ENCODE measurements at regions not wholly inside any gene's neighbourhood (a gene's known extent, or its start where the extent isn't known, plus 50 kb on each side); places are given as distances from the start of the nearest gene placed in this dataset.
"Not testable (repeated sequence)": the region's sequence is repeated elsewhere in the genome, so short reads cannot be mapped to it uniquely, and the experiment has no call there.

- H3K27me3 Mint-ChIP-seq (ENCODE audit: low read depth in 3 of 3), result peaks cover 7 to 12% (median 12%) of the 10 kb centered on the region in 3 donors
- no peak overlapping the region for H3K4me3 Mint-ChIP-seq
- H3K4me1 Mint-ChIP-seq, result peaks cover under 1% of the 10 kb centered on the region in 2 donors
- DNase-seq, result no peak
- no peaks in the 10 kb centered on the region for H3K9me3 Mint-ChIP-seq
- no peaks in the 10 kb centered on the region for H3K36me3 Mint-ChIP-seq
- no peak overlapping the region for H3K27ac Mint-ChIP-seq
These were observed 179.2 kb upstream of the RTL1 start for GRCh38 chr14:101082436-101083384.

- no peak overlapping the region for H3K4me3 Mint-ChIP-seq
- H3K36me3 Mint-ChIP-seq, result no peaks in the 10 kb centered on the region
- no peaks in the 10 kb centered on the region for H3K9me3 Mint-ChIP-seq
- no peak overlapping the region for H3K27ac Mint-ChIP-seq
- no peak for DNase-seq
- H3K27me3 Mint-ChIP-seq (ENCODE audit: low read depth in 3 of 3), result peaks cover 2 to 12% (median 5%) of the 10 kb centered on the region in 3 donors
- no peaks in the 10 kb centered on the region for H3K4me1 Mint-ChIP-seq
These were observed 180.3 kb upstream of the RTL1 start for GRCh38 chr14:101083564-101084435.

- Mint-ChIP-seq H3K27me3 (ENCODE audit: low read depth in 3 of 3) (peaks cover 2 to 10% (median 8%) of the 10 kb centered on the region in 3 donors), H3K27ac (no peak overlapping the region), H3K36me3 (no peaks in the 10 kb centered on the region)
These were observed 180.9 kb upstream of the RTL1 start for GRCh38 chr14:101084436-101084826.

GRCh38 chr14:101086926-101087325 is 183.4 kb upstream of the RTL1 start:
- Mint-ChIP-seq H3K4me1 (no peaks in the 10 kb centered on the region), H3K9me3 (no peaks in the 10 kb centered on the region), H3K27ac (no peak overlapping the region), H3K27me3 (ENCODE audit: low read depth in 3 of 3) (peaks cover 2 to 8% (median 7%) of the 10 kb centered on the region in 3 donors), H3K4me3 (no peak overlapping the region), H3K36me3 (no peaks in the 10 kb centered on the region)
- no peak for DNase-seq

More at GRCh38 chr14:101084436-101084826, 180.9 kb upstream of the RTL1 start:
- no peak for DNase-seq
- Mint-ChIP-seq H3K4me1 (no peaks in the 10 kb centered on the region), H3K4me3 (no peak overlapping the region), H3K9me3 (no peaks in the 10 kb centered on the region)

- peaks cover 3 to 7% (median 7%) of the 10 kb centered on the region in 3 donors for H3K27me3 Mint-ChIP-seq (ENCODE audit: low read depth in 3 of 3)
- H3K4me1 Mint-ChIP-seq, result no peaks in the 10 kb centered on the region
- H3K27ac Mint-ChIP-seq, result no peak overlapping the region
- DNase-seq, result no peak
- no peaks in the 10 kb centered on the region for H3K36me3 Mint-ChIP-seq
- H3K4me3 Mint-ChIP-seq, result no peak overlapping the region
- H3K9me3 Mint-ChIP-seq, result no peaks in the 10 kb centered on the region
These were observed 184.3 kb upstream of the RTL1 start for GRCh38 chr14:101087614-101088394.

- Mint-ChIP-seq H3K27ac (no peak overlapping the region), H3K4me3 (no peak overlapping the region), H3K4me1 (no peaks in the 10 kb centered on the region), H3K9me3 (no peaks in the 10 kb centered on the region), H3K36me3 (no peaks in the 10 kb centered on the region), H3K27me3 (ENCODE audit: low read depth in 3 of 3) (peaks cover 7 to 9% (median 7%) of the 10 kb centered on the region in 3 donors)
- DNase-seq, result no peak
These were observed 184.8 kb upstream of the RTL1 start for GRCh38 chr14:101088395-101088667.

GRCh38 chr14:101088714-101089113 is 185.2 kb upstream of the RTL1 start:
- no peaks in the 10 kb centered on the region for H3K36me3 Mint-ChIP-seq
- H3K4me1 Mint-ChIP-seq, result no peaks in the 10 kb centered on the region
- H3K27me3 Mint-ChIP-seq (ENCODE audit: low read depth in 3 of 3), result peaks cover 7 to 10% (median 7%) of the 10 kb centered on the region in 3 donors
- H3K4me3 Mint-ChIP-seq, result no peak overlapping the region
- no peak for DNase-seq
- H3K9me3 Mint-ChIP-seq, result no peaks in the 10 kb centered on the region
- no peak overlapping the region for H3K27ac Mint-ChIP-seq

- not testable (repeated sequence) for H3K27me3 Mint-ChIP-seq (ENCODE audit: low read depth in 3 of 3); DNase-seq; H3K36me3 Mint-ChIP-seq; H3K27ac Mint-ChIP-seq; H3K9me3 Mint-ChIP-seq; H3K4me1 Mint-ChIP-seq; H3K4me3 Mint-ChIP-seq
These were observed 187.0 kb upstream of the RTL1 start for GRCh38 chr14:101090478-101090877.

- Mint-ChIP-seq H3K4me3 (no peak overlapping the region), H3K27ac (no peak overlapping the region), H3K9me3 (no peaks in the 10 kb centered on the region), H3K36me3 (no peaks in the 10 kb centered on the region), H3K4me1 (no peaks in the 10 kb centered on the region), H3K27me3 (ENCODE audit: low read depth in 3 of 3) (peaks cover 5 to 10% (median 6%) of the 10 kb centered on the region in 3 donors)
- no peak for DNase-seq
These were observed 187.5 kb upstream of the RTL1 start for GRCh38 chr14:101090976-101091375.

- not testable (repeated sequence) for H3K27me3 Mint-ChIP-seq (ENCODE audit: low read depth in 3 of 3); H3K4me3 Mint-ChIP-seq; H3K4me1 Mint-ChIP-seq; H3K9me3 Mint-ChIP-seq; H3K36me3 Mint-ChIP-seq; DNase-seq; H3K27ac Mint-ChIP-seq
These were observed 191.4 kb upstream of the RTL1 start for GRCh38 chr14:101094916-101095315.

- H3K27me3 Mint-ChIP-seq (ENCODE audit: low read depth in 3 of 3), result peaks cover 5 to 8% (median 6%) of the 10 kb centered on the region in 3 donors
- DNase-seq, result no peak
- no peaks in the 10 kb centered on the region for H3K36me3 Mint-ChIP-seq
- peaks cover 0 to 5% (median under 1%) of the 10 kb centered on the region in 6 donors for H3K9me3 Mint-ChIP-seq
- H3K4me1 Mint-ChIP-seq, result no peaks in the 10 kb centered on the region
- no peak overlapping the region for H3K4me3 Mint-ChIP-seq
- no peak overlapping the region for H3K27ac Mint-ChIP-seq
These were observed 193.0 kb upstream of the RTL1 start for GRCh38 chr14:101096551-101096950.

- Mint-ChIP-seq H3K36me3 (no peaks in the 10 kb centered on the region), H3K4me3 (no peak overlapping the region), H3K9me3 (peaks cover 0 to 5% (median under 1%) of the 10 kb centered on the region in 6 donors), H3K4me1 (no peaks in the 10 kb centered on the region), H3K27ac (no peak overlapping the region), H3K27me3 (ENCODE audit: low read depth in 3 of 3) (peaks cover 5 to 8% (median 6%) of the 10 kb centered on the region in 3 donors)
- no peak for DNase-seq
These were observed 193.7 kb upstream of the RTL1 start for GRCh38 chr14:101097109-101097793.

- no peaks in the 10 kb centered on the region for H3K4me1 Mint-ChIP-seq
- H3K36me3 Mint-ChIP-seq, result no peaks in the 10 kb centered on the region
- H3K27me3 Mint-ChIP-seq (ENCODE audit: low read depth in 3 of 3), result peaks cover 3 to 6% (median 5%) of the 10 kb centered on the region in 3 donors
- no peak overlapping the region for H3K27ac Mint-ChIP-seq
- peaks cover 0 to 5% (median under 1%) of the 10 kb centered on the region in 6 donors for H3K9me3 Mint-ChIP-seq
- H3K4me3 Mint-ChIP-seq, result no peak overlapping the region
- no peak for DNase-seq
These were observed 194.7 kb upstream of the RTL1 start for GRCh38 chr14:101098177-101098576.

Data from immature natural killer cell (primary cell).